ENCODE measurements at regions not wholly inside any gene's neighbourhood (a gene's known extent, or its start where the extent isn't known, plus 50 kb on each side); places are given as distances from the start of the nearest gene placed in this dataset.
"Not testable (repeated sequence)": the region's sequence is repeated elsewhere in the genome, so short reads cannot be mapped to it uniquely, and the experiment has no call there.

- no peak overlapping the region for H3K4me3 ChIP-seq (ENCODE audit: low read length)
- no peaks in the 10 kb centered on the region for H3K27me3 ChIP-seq (ENCODE audit: control insufficient read depth, insufficient read depth, low read length)
- no peak overlapping the region for H3K27ac ChIP-seq (ENCODE audit: low read length)
- no peaks in the 10 kb centered on the region for H3K4me1 ChIP-seq (ENCODE audit: control insufficient read depth, low read depth, low read length)
- H3K36me3 ChIP-seq (ENCODE audit: control insufficient read depth, low read depth, low read length), result no peaks in the 10 kb centered on the region
- H3K9me3 ChIP-seq (ENCODE audit: control insufficient read depth, low read depth, low read length), result peaks cover 4% of the 10 kb centered on the region
- H3K9ac ChIP-seq (ENCODE audit: low read length), result no peak overlapping the region
Measured at GRCh38 chrX:124263743-124264142, 68.7 kb upstream of the TEX13D start.

- Histone ChIP-seq H3K27me3 (ENCODE audit: control insufficient read depth, insufficient read depth, low read length) (no peaks in the 10 kb centered on the region), H3K36me3 (ENCODE audit: control insufficient read depth, low read depth, low read length) (no peaks in the 10 kb centered on the region), H3K4me1 (ENCODE audit: control insufficient read depth, low read depth, low read length) (no peaks in the 10 kb centered on the region), H3K27ac (ENCODE audit: low read length) (no peak overlapping the region), H3K9ac (ENCODE audit: low read length) (no peak overlapping the region), H3K4me3 (ENCODE audit: low read length) (no peak overlapping the region), H3K9me3 (ENCODE audit: control insufficient read depth, low read depth, low read length) (peaks cover 5% of the 10 kb centered on the region)
Measured at GRCh38 chrX:124268099-124268498, 64.4 kb upstream of the TEX13D start.

GRCh38 chrX:124269881-124270280 is 62.6 kb upstream of the TEX13D start:
- H3K9ac ChIP-seq (ENCODE audit: low read length), result no peak overlapping the region

GRCh38 chrX:124271599-124271998 is 60.9 kb upstream of the TEX13D start:
- not testable (repeated sequence) for H3K4me1 ChIP-seq (ENCODE audit: control insufficient read depth, low read depth, low read length); H3K27ac ChIP-seq (ENCODE audit: low read length); H3K36me3 ChIP-seq (ENCODE audit: control insufficient read depth, low read depth, low read length); H3K4me3 ChIP-seq (ENCODE audit: low read length); H3K9ac ChIP-seq (ENCODE audit: low read length); H3K27me3 ChIP-seq (ENCODE audit: control insufficient read depth, insufficient read depth, low read length); H3K9me3 ChIP-seq (ENCODE audit: control insufficient read depth, low read depth, low read length)

More at GRCh38 chrX:124269881-124270280, 62.6 kb upstream of the TEX13D start:
- no peaks in the 10 kb centered on the region for H3K27me3 ChIP-seq (ENCODE audit: control insufficient read depth, insufficient read depth, low read length)
- no peaks in the 10 kb centered on the region for H3K4me1 ChIP-seq (ENCODE audit: control insufficient read depth, low read depth, low read length)
- H3K9me3 ChIP-seq (ENCODE audit: control insufficient read depth, low read depth, low read length), result peaks cover 5% of the 10 kb centered on the region
- no peaks in the 10 kb centered on the region for H3K36me3 ChIP-seq (ENCODE audit: control insufficient read depth, low read depth, low read length)
- no peak overlapping the region for H3K27ac ChIP-seq (ENCODE audit: low read length)
- H3K4me3 ChIP-seq (ENCODE audit: low read length), result no peak overlapping the region

GRCh38 chrX:124272370-124272982 is 60.0 kb upstream of the TEX13D start:
- H3K9me3 ChIP-seq (ENCODE audit: control insufficient read depth, low read depth, low read length), result peaks cover 5% of the 10 kb centered on the region
- H3K4me1 ChIP-seq (ENCODE audit: control insufficient read depth, low read depth, low read length), result no peaks in the 10 kb centered on the region
- no peaks in the 10 kb centered on the region for H3K27me3 ChIP-seq (ENCODE audit: control insufficient read depth, insufficient read depth, low read length)
- no peaks in the 10 kb centered on the region for H3K36me3 ChIP-seq (ENCODE audit: control insufficient read depth, low read depth, low read length)
- H3K27ac ChIP-seq (ENCODE audit: low read length), result no peak overlapping the region
- H3K9ac ChIP-seq (ENCODE audit: low read length), result no peak overlapping the region
- H3K4me3 ChIP-seq (ENCODE audit: low read length), result no peak overlapping the region

GRCh38 chrX:124274438-124275181 is 57.9 kb upstream of the TEX13D start:
- Histone ChIP-seq H3K4me3 (ENCODE audit: low read length) (no peak overlapping the region), H3K36me3 (ENCODE audit: control insufficient read depth, low read depth, low read length) (no peaks in the 10 kb centered on the region), H3K27ac (ENCODE audit: low read length) (no peak overlapping the region), H3K4me1 (ENCODE audit: control insufficient read depth, low read depth, low read length) (no peaks in the 10 kb centered on the region), H3K9me3 (ENCODE audit: control insufficient read depth, low read depth, low read length) (peaks cover 7% of the 10 kb centered on the region), H3K27me3 (ENCODE audit: control insufficient read depth, insufficient read depth, low read length) (no peaks in the 10 kb centered on the region), H3K9ac (ENCODE audit: low read length) (no peak overlapping the region)

- H3K4me1 ChIP-seq (ENCODE audit: control insufficient read depth, low read depth, low read length), result no peaks in the 10 kb centered on the region
- no peaks in the 10 kb centered on the region for H3K27me3 ChIP-seq (ENCODE audit: control insufficient read depth, insufficient read depth, low read length)
- peaks cover 4% of the 10 kb centered on the region for H3K9me3 ChIP-seq (ENCODE audit: control insufficient read depth, low read depth, low read length)
- H3K9ac ChIP-seq (ENCODE audit: low read length), result no peak overlapping the region
- H3K4me3 ChIP-seq (ENCODE audit: low read length), result no peak overlapping the region
- H3K27ac ChIP-seq (ENCODE audit: low read length), result no peak overlapping the region
- H3K36me3 ChIP-seq (ENCODE audit: control insufficient read depth, low read depth, low read length), result no peaks in the 10 kb centered on the region
Measured at GRCh38 chrX:124275182-124275894, 57.1 kb upstream of the TEX13D start.

GRCh38 chrX:124280294-124280902 is 52.1 kb upstream of the TEX13D start:
- no peak overlapping the region for H3K4me3 ChIP-seq (ENCODE audit: low read length)
- peaks cover 12% of the 10 kb centered on the region for H3K9me3 ChIP-seq (ENCODE audit: control insufficient read depth, low read depth, low read length)
- H3K27ac ChIP-seq (ENCODE audit: low read length), result no peak overlapping the region
- no peaks in the 10 kb centered on the region for H3K36me3 ChIP-seq (ENCODE audit: control insufficient read depth, low read depth, low read length)
- H3K9ac ChIP-seq (ENCODE audit: low read length), result no peak overlapping the region
- H3K27me3 ChIP-seq (ENCODE audit: control insufficient read depth, insufficient read depth, low read length), result no peaks in the 10 kb centered on the region
- H3K4me1 ChIP-seq (ENCODE audit: control insufficient read depth, low read depth, low read length), result no peaks in the 10 kb centered on the region

GRCh38 chrX:124282580-124282979 is 49.9 kb upstream of the TEX13D start:
- H3K36me3 ChIP-seq (ENCODE audit: control insufficient read depth, low read depth, low read length), result no peaks in the 10 kb centered on the region
- H3K9ac ChIP-seq (ENCODE audit: low read length), result no peak overlapping the region
- no peak overlapping the region for H3K27ac ChIP-seq (ENCODE audit: low read length)
- H3K9me3 ChIP-seq (ENCODE audit: control insufficient read depth, low read depth, low read length), result peaks cover 15% of the 10 kb centered on the region
- H3K4me1 ChIP-seq (ENCODE audit: control insufficient read depth, low read depth, low read length), result no peaks in the 10 kb centered on the region
- H3K27me3 ChIP-seq (ENCODE audit: control insufficient read depth, insufficient read depth, low read length), result no peaks in the 10 kb centered on the region
- H3K4me3 ChIP-seq (ENCODE audit: low read length), result no peak overlapping the region
